ENCODE measurements at regions not wholly inside any gene's neighbourhood (a gene's known extent, or its start where the extent isn't known, plus 50 kb on each side); places are given as distances from the start of the nearest gene placed in this dataset.

DNA sequence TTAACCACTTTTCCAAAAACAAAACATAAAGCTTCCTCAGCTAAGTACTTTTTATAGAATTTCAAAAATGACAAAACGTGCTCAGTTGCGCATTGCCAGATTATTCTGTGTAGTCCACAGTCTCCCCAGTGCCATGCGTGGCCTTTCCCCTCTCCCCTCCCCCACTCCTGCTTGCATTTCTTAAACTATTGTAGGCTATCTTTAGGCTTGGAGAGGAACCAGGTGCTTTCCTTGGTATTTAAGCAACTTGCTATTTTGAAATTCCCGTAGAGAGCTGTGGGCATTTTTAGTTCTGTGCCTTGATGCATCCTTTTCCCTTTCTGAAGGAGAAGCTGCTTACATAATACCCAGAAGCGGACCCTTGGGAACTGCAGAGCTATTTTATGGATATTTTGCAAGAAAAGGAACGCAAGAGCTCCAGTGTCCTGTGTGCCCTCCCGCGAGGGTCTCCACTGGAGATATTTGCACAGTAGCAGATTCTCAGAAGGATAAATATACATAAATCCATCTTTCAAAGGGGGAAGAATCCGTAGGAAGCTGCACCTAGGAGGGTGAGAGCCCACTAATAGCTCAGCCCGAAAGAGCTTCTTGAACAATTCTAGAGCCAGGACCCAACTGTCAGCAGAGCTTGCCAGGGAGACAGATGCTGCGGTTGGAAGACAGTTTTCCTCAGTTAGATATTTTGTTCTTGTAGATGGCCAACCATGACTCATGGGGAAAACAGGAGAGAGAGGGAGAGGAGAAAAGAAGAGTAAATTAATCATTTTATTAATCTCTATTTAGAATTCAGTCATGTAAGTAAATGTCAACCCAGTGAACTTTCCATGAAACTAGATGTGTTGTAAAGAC is 1298.3 kb upstream of the WWC1 start:
- Histone ChIP-seq H3K27ac (ENCODE audit: low read depth, low read length) (no peak overlapping the region), H3K27me3 (ENCODE audit: low read length) (no peaks in the 10 kb centered on the region)
- no peak for TF ChIP-seq CTCF (IDR thresholded peaks at IDR 0.05; ENCODE audit: insufficient read depth, low read length, poor library complexity, severe bottlenecking)

GRCh38 chr5:166994226-166994625 is 1297.2 kb upstream of the WWC1 start:
- no peaks in the 10 kb centered on the region for H3K79me2 ChIP-seq (ENCODE audit: insufficient read depth, low read length)
- no peaks in the 10 kb centered on the region for H3K36me3 ChIP-seq (ENCODE audit: low read length)
- no peaks in the 10 kb centered on the region for H4K20me1 ChIP-seq (ENCODE audit: low read depth, low read length)
- H3K4me2 ChIP-seq (ENCODE audit: low read depth, low read length, poor library complexity, severe bottlenecking), result no peak overlapping the region
- TF ChIP-seq EZH2phosphoT487 (conservative IDR thresholded peaks at IDR 0.05; ENCODE audit: low read length) (no peak), CTCF (IDR thresholded peaks at IDR 0.05; ENCODE audit: insufficient read depth, low read length, poor library complexity, severe bottlenecking) (no peak)
- H3K9me3 ChIP-seq (ENCODE audit: insufficient read depth, low read length), result no peaks in the 10 kb centered on the region
- no peaks in the 10 kb centered on the region for H3K9me2 ChIP-seq (replicated peaks; ENCODE audit: insufficient read depth, low read length)
- no peaks in the 10 kb centered on the region for H3K27me3 ChIP-seq (ENCODE audit: low read length)
- no peaks in the 10 kb centered on the region for H3F3A ChIP-seq (ENCODE audit: insufficient read depth)
- no peak overlapping the region for H3K4me3 ChIP-seq (ENCODE audit: insufficient read depth, low read length, poor library complexity, severe bottlenecking)
- no peak overlapping the region for H2AFZ ChIP-seq (ENCODE audit: low read depth, low read length, severe bottlenecking)
- H3K9ac ChIP-seq (ENCODE audit: low read length), result no peak overlapping the region
- no peak overlapping the region for H3K27ac ChIP-seq (ENCODE audit: low read depth, low read length)

More for the DNA sequence above, 1298.3 kb upstream of the WWC1 start:
- Histone ChIP-seq H3K4me2 (ENCODE audit: low read depth, low read length, poor library complexity, severe bottlenecking) (no peak overlapping the region), H3K9me3 (ENCODE audit: insufficient read depth, low read length) (no peaks in the 10 kb centered on the region), H3K9me2 (replicated peaks; ENCODE audit: insufficient read depth, low read length) (no peaks in the 10 kb centered on the region), H3K4me3 (ENCODE audit: insufficient read depth, low read length, poor library complexity, severe bottlenecking) (no peak overlapping the region), H3K79me2 (ENCODE audit: insufficient read depth, low read length) (no peaks in the 10 kb centered on the region), H3K36me3 (ENCODE audit: low read length) (no peaks in the 10 kb centered on the region), H4K20me1 (ENCODE audit: low read depth, low read length) (no peaks in the 10 kb centered on the region), H3F3A (ENCODE audit: insufficient read depth) (no peaks in the 10 kb centered on the region), H2AFZ (ENCODE audit: low read depth, low read length, severe bottlenecking) (no peak overlapping the region), H3K9ac (ENCODE audit: low read length) (no peak overlapping the region)

- no peak overlapping the region for H3K4me3 ChIP-seq (ENCODE audit: insufficient read depth, low read length, poor library complexity, severe bottlenecking)
These were observed 1290.2 kb upstream of the WWC1 start for GRCh38 chr5:167001246-167001645.

More at GRCh38 chr5:167001246-167001645, 1290.2 kb upstream of the WWC1 start:
- Histone ChIP-seq H3K36me3 (ENCODE audit: low read length) (no peaks in the 10 kb centered on the region), H3F3A (ENCODE audit: insufficient read depth) (no peaks in the 10 kb centered on the region), H3K9me2 (replicated peaks; ENCODE audit: insufficient read depth, low read length) (no peaks in the 10 kb centered on the region), H3K9me3 (ENCODE audit: insufficient read depth, low read length) (no peaks in the 10 kb centered on the region), H3K4me2 (ENCODE audit: low read depth, low read length, poor library complexity, severe bottlenecking) (no peak overlapping the region), H3K79me2 (ENCODE audit: insufficient read depth, low read length) (no peaks in the 10 kb centered on the region), H3K9ac (ENCODE audit: low read length) (no peak overlapping the region), H4K20me1 (ENCODE audit: low read depth, low read length) (no peaks in the 10 kb centered on the region), H3K27me3 (ENCODE audit: low read length) (no peaks in the 10 kb centered on the region), H3K27ac (ENCODE audit: low read depth, low read length) (no peak overlapping the region), H2AFZ (ENCODE audit: low read depth, low read length, severe bottlenecking) (no peak overlapping the region)
- TF ChIP-seq CTCF (IDR thresholded peaks at IDR 0.05; ENCODE audit: insufficient read depth, low read length, poor library complexity, severe bottlenecking) (no peak), EZH2phosphoT487 (conservative IDR thresholded peaks at IDR 0.05; ENCODE audit: low read length) (no peak)

All from SU-DHL-6 (cell line).